Liver (tissue), 8 donors: ENCODE measurements at regions not wholly inside any gene's neighbourhood (a gene's known extent, or its start where the extent isn't known, plus 50 kb on each side); places are given as distances from the start of the nearest gene placed in this dataset.

Experiments used
- DNase-seq: peaks from one replicate; pipeline ENCODE4 v3.0.0-alpha.2; 2017; ENCODE audit warnings: low spot score
- H3K27ac ChIP-seq, 2 donors: one replicate each; pipeline ENCODE4 v1.7.0; 2013; ENCODE audit warnings: inconsistent platforms in 2 of 2, low read length in 2 of 2, control low read depth in 1 of 2, low read depth in 1 of 2, mild to moderate bottlenecking in 1 of 2
- H3K27me3 ChIP-seq, 4 donors: one replicate each; pipeline versions ENCODE4 v1.6.1 to v1.7.0; 2013; ENCODE audit warnings: low read length in 3 of 4, inconsistent platforms in 1 of 4, mild to moderate bottlenecking in 1 of 4, moderate library complexity in 1 of 4; ENCODE audit not compliant: control insufficient read depth in 4 of 4, insufficient read depth in 4 of 4
- H3K36me3 ChIP-seq, 4 donors: one replicate each; pipeline versions ENCODE4 v1.6.1 to v1.7.0; 2013; ENCODE audit warnings: low read length in 3 of 4, mild to moderate bottlenecking in 3 of 4, low read depth in 1 of 4, moderate library complexity in 1 of 4; ENCODE audit not compliant: control insufficient read depth in 4 of 4, insufficient read depth in 3 of 4
- H3K4me1 ChIP-seq, 4 donors: one replicate each; pipeline versions ENCODE4 v1.6.1 to v1.7.0; 2013; ENCODE audit warnings: low read length in 3 of 4, mild to moderate bottlenecking in 3 of 4, moderate library complexity in 1 of 4; ENCODE audit not compliant: control insufficient read depth in 4 of 4, insufficient read depth in 4 of 4
- H3K4me3 ChIP-seq, 3 donors: one replicate each; pipeline versions ENCODE4 v1.6.1 to v1.7.0; 2013; ENCODE audit warnings: low read length in 3 of 3, control low read depth in 1 of 3, low read depth in 1 of 3, mild to moderate bottlenecking in 1 of 3
- H3K9ac ChIP-seq, 2 donors: one replicate each; pipeline ENCODE4 v1.7.0; 2013; ENCODE audit warnings: low read length in 2 of 2, mild to moderate bottlenecking in 2 of 2, moderate library complexity in 2 of 2, control low read depth in 1 of 2, low read depth in 1 of 2
- H3K9me3 ChIP-seq, 4 donors: one replicate each; pipeline versions ENCODE4 v1.6.1 to v1.7.0; 2013; ENCODE audit warnings: low read length in 3 of 4; ENCODE audit not compliant: control insufficient read depth in 4 of 4
- ATF3 ChIP-seq: IDR thresholded peaks from 2 replicates; pipeline ENCODE4 v1.6.1; 2016; ENCODE audit warnings: antibody characterized with exemption
- CTCF ChIP-seq: fragments of 150-350 bp; IDR thresholded peaks from 2 replicates; pipeline ENCODE4 v1.5.1; 2017; ENCODE audit warnings: improper control_type of control experiment, low read depth, low read length; ENCODE audit not compliant: missing input control
- EGR1 ChIP-seq, 2 donors: IDR thresholded peaks; 2 replicates each; pipeline ENCODE4 v1.6.1; 2016 to 2018; ENCODE audit warnings: antibody characterized with exemption in 2 of 2, low read depth in 2 of 2
- FOXA1 ChIP-seq: IDR thresholded peaks from 2 replicates; pipeline ENCODE4 v1.6.1; 2016; ENCODE audit warnings: antibody characterized with exemption
- FOXA2 ChIP-seq: IDR thresholded peaks from 2 replicates; pipeline ENCODE4 v1.6.1; 2016; ENCODE audit warnings: antibody characterized with exemption
- GABPA ChIP-seq, 2 donors: IDR thresholded peaks in 1 of 2; conservative IDR thresholded peaks in 1 of 2; 2 replicates each; pipeline ENCODE4 v1.6.1; 2016; ENCODE audit warnings: antibody characterized with exemption in 2 of 2, mild to moderate bottlenecking in 1 of 2, moderate library complexity in 1 of 2
- HNF4A ChIP-seq, 2 donors: conservative IDR thresholded peaks; 2 replicates each; pipeline ENCODE4 v1.6.1; 2016; ENCODE audit warnings: antibody characterized with exemption in 2 of 2, mild to moderate bottlenecking in 2 of 2
- HNF4G ChIP-seq: IDR thresholded peaks from 2 replicates; pipeline ENCODE4 v1.6.1; 2016; ENCODE audit warnings: antibody characterized with exemption
- JUND ChIP-seq, 2 donors: IDR thresholded peaks; 2 replicates each; pipeline ENCODE4 v1.6.1; 2016; ENCODE audit warnings: antibody characterized with exemption in 2 of 2
- MAX ChIP-seq: IDR thresholded peaks from 2 replicates; pipeline ENCODE4 v1.6.1; 2016; ENCODE audit warnings: antibody characterized with exemption
- NR2F2 ChIP-seq: IDR thresholded peaks from 2 replicates; pipeline ENCODE4 v1.6.1; 2016; ENCODE audit warnings: antibody characterized with exemption
- RAD21 ChIP-seq, 2 donors: IDR thresholded peaks; 2 replicates each; pipeline ENCODE4 v1.6.1; 2016; ENCODE audit warnings: antibody characterized with exemption in 2 of 2, mild to moderate bottlenecking in 2 of 2
- REST ChIP-seq: IDR thresholded peaks from 2 replicates; pipeline ENCODE4 v1.6.1; 2016; ENCODE audit warnings: antibody characterized with exemption, mild to moderate bottlenecking
- RXRA ChIP-seq, 2 donors: IDR thresholded peaks; 2 replicates each; pipeline ENCODE4 v1.6.1; 2017 to 2018; ENCODE audit warnings: antibody characterized with exemption in 2 of 2, mild to moderate bottlenecking in 1 of 2
- SP1 ChIP-seq: IDR thresholded peaks from 2 replicates; pipeline ENCODE4 v1.6.1; 2018; ENCODE audit warnings: antibody characterized with exemption, mild to moderate bottlenecking
- TAF1 ChIP-seq: conservative IDR thresholded peaks from 2 replicates; pipeline ENCODE4 v1.6.1; 2016; ENCODE audit warnings: antibody characterized with exemption, mild to moderate bottlenecking
- YY1 ChIP-seq: IDR thresholded peaks from 2 replicates; pipeline ENCODE4 v1.6.1; 2016; ENCODE audit warnings: antibody characterized with exemption, mild to moderate bottlenecking
- ZBTB33 ChIP-seq: IDR thresholded peaks from 2 replicates; pipeline ENCODE4 v1.6.1; 2016; ENCODE audit warnings: antibody characterized with exemption
- WGBS: extraction: QIAGEN DNeasy Blood & Tissue Kit; methylation state at CpG from one replicate; pipeline ENCODE4 v1.1.7; 2013; 5-methylcytosine and 5-hydroxymethylcytosine counted together
- donor health status: healthy.
- donor health status: healthy.
- donor health status: healthy.
- donor health status: healthy.
- donor health status: healthy.

GRCh38 chr4:58522765-58523382 is 1412.7 kb upstream of the IGFBP7 start:
- WGBS: 50% methylated on average over 2 of the region's 2 CpGs
- Histone ChIP-seq H3K9me3 (no peaks in the 10 kb centered on the region), H3K27ac (no peak overlapping the region), H3K27me3 (peaks cover 0 to 2% (median 0%) of the 10 kb centered on the region in 4 donors), H3K4me3 (no peak overlapping the region), H3K4me1 (no peaks in the 10 kb centered on the region), H3K36me3 (no peaks in the 10 kb centered on the region), H3K9ac (no peak overlapping the region)
- no peak for DNase-seq
- no peak for TF ChIP-seq EGR1 (IDR thresholded peaks at IDR 0.05; ENCODE audit: low read depth in 2 of 2)
- TF ChIP-seq FOXA1: no peak
- no peak for TF ChIP-seq ATF3
- no peak for TF ChIP-seq REST
- no peak for TF ChIP-seq JUND (IDR thresholded peaks at IDR 0.05)
- no peak for TF ChIP-seq RXRA (IDR thresholded peaks at IDR 0.05)
- no peak for TF ChIP-seq RAD21 (IDR thresholded peaks at IDR 0.05)
- TF ChIP-seq HNF4A (conservative IDR thresholded peaks at IDR 0.05): no peak
- no peak for TF ChIP-seq NR2F2
- TF ChIP-seq YY1: no peak
- TF ChIP-seq HNF4G: no peak
- no peak for TF ChIP-seq FOXA2
- no peak for TF ChIP-seq GABPA (IDR thresholded peaks at IDR 0.05 in 1 of 2, conservative IDR thresholded peaks at IDR 0.05 in 1 of 2)
- no peak for TF ChIP-seq MAX
- no peak for TF ChIP-seq SP1
- no peak for TF ChIP-seq ZBTB33
- TF ChIP-seq TAF1: no peak

GRCh38 chr4:58515226-58515625 is 1405.0 kb upstream of the IGFBP7 start:
- Histone ChIP-seq H3K9ac (no peak overlapping the region), H3K9me3 (no peaks in the 10 kb centered on the region), H3K27ac (no peak overlapping the region), H3K4me3 (no peak overlapping the region), H3K27me3 (no peaks in the 10 kb centered on the region), H3K36me3 (no peaks in the 10 kb centered on the region), H3K4me1 (peaks cover 0 to 1% (median 0%) of the 10 kb centered on the region in 4 donors)
- no peak for DNase-seq
- WGBS: 23% methylated on average over 1 of the region's 1 CpG
- no peak for TF ChIP-seq MAX
- no peak for TF ChIP-seq TAF1
- TF ChIP-seq ATF3: no peak
- TF ChIP-seq RXRA (IDR thresholded peaks at IDR 0.05): no peak
- no peak for TF ChIP-seq JUND (IDR thresholded peaks at IDR 0.05)
- TF ChIP-seq YY1: no peak
- TF ChIP-seq FOXA1: no peak
- TF ChIP-seq RAD21 (IDR thresholded peaks at IDR 0.05): no peak
- TF ChIP-seq EGR1 (IDR thresholded peaks at IDR 0.05; ENCODE audit: low read depth in 2 of 2): no peak
- no peak for TF ChIP-seq REST
- TF ChIP-seq SP1: no peak
- no peak for TF ChIP-seq CTCF
- TF ChIP-seq HNF4G: no peak
- no peak for TF ChIP-seq FOXA2
- no peak for TF ChIP-seq GABPA (IDR thresholded peaks at IDR 0.05 in 1 of 2, conservative IDR thresholded peaks at IDR 0.05 in 1 of 2)
